Esophagus squamous epithelium (tissue), 4 donors: ENCODE measurements at regions not wholly inside any gene's neighbourhood (a gene's known extent, or its start where the extent isn't known, plus 50 kb on each side); places are given as distances from the start of the nearest gene placed in this dataset.

ENCODE experiments used
- CTCF ChIP-seq, 6 experiments: fragments of 450-650 bp in 4 of 6; fragments of 200-600 bp in 2 of 6; sonication (generic) in 2 of 6; IDR thresholded peaks; one replicate each; pipeline ENCODE4 v1.5.1; 2016 to 2019; ENCODE audit warnings: antibody characterized with exemption in 6 of 6, mild to moderate bottlenecking in 4 of 6, moderate library complexity in 4 of 6
- POLR2A ChIP-seq, 4 donors: fragments of 450-650 bp; IDR thresholded peaks; one replicate each; pipeline ENCODE4 v1.6.1; 2017; ENCODE audit warnings: antibody characterized with exemption in 4 of 4, mild to moderate bottlenecking in 4 of 4, moderate library complexity in 3 of 4

- TF ChIP-seq CTCF (IDR thresholded peaks at IDR 0.05), result no peak
- TF ChIP-seq POLR2A (IDR thresholded peaks at IDR 0.05), result no peak
Measured at GRCh38 chr4:178288462-178288861, 846.2 kb upstream of the AGA start.
